GM12892 (cell line): ENCODE measurements at regions not wholly inside any gene's neighbourhood (a gene's known extent, or its start where the extent isn't known, plus 50 kb on each side); places are given as distances from the start of the nearest gene placed in this dataset.

Source experiments
- POLR2A ChIP-seq: IDR thresholded peaks from 2 replicates; pipeline ENCODE4 v1.6.1; 2011; ENCODE audit warnings: low read depth, low read length, control low read depth
- POLR2AphosphoS5 ChIP-seq: IDR thresholded peaks from 2 replicates; pipeline ENCODE4 v1.6.1; 2011; ENCODE audit warnings: low read depth, low read length, control low read depth
- TAF1 ChIP-seq: IDR thresholded peaks from 2 replicates; pipeline ENCODE4 v1.6.1; 2011; ENCODE audit warnings: low read depth, mild to moderate bottlenecking, control low read depth, low read length, borderline replicate concordance

DNA sequence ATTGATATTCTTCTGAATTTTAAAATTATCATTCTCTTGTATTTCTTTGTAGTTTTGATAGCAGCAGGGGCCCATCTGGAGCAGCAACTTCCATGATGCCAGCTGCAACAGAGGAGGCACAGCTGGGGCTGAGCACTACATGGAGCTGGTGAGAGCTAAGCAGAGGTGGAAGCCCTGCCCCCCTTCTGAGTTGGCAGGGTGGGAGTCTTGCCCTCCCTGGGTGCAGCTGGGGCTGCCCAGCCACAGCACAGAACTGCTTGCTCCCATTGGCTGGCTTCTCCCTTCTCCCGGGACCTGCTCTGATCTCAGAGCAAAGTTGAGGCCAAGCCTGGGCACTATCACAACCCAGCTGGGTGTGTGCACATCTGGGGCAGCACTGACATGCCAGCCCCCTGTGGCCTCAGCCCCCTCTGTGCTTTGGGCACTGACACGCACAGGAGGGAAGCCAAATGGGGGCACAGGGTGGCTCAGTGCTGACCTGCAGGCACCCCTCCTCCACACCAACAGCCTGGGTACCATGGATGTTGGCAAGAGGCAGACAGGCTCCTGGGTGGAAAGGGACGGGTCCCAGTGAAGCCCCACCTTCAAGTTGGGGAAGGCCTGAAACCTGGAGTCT lies 69.1 kb upstream of the EYA4 start:
- TF ChIP-seq TAF1 = no peak
- TF ChIP-seq POLR2AphosphoS5 = no peak
- TF ChIP-seq POLR2A = no peak
